RWPE2 (cell line): ENCODE measurements at regions not wholly inside any gene's neighbourhood (a gene's known extent, or its start where the extent isn't known, plus 50 kb on each side); places are given as distances from the start of the nearest gene placed in this dataset.

Experiments used
- ATAC-seq: fragments of 200-7000 bp; cut with Tn5 transposase; 3 replicates; pipeline ENCODE4 v1.9.1; 2021; ENCODE audit warnings: low read depth
- DNase-seq: peaks from one replicate; pipeline ENCODE4 v3.0.0-alpha.2; 2020; ENCODE audit warnings: low spot score
- H3K27ac ChIP-seq: fragments of 450-650 bp; 2 replicates; pipeline ENCODE4 v1.5.1; 2017; ENCODE audit warnings: mild to moderate bottlenecking; ENCODE audit not compliant: poor library complexity, severe bottlenecking
- H3K27me3 ChIP-seq: fragments of 250-450 bp; sonication (Bioruptor Pico); 2 replicates; pipeline ENCODE4 v1.5.1; 2021; ENCODE audit warnings: mild to moderate bottlenecking, moderate library complexity; ENCODE audit not compliant: insufficient read depth, poor library complexity, severe bottlenecking
- H3K36me3 ChIP-seq: fragments of 250-450 bp; sonication (Bioruptor Pico); 2 replicates; pipeline ENCODE4 v1.5.1; 2020; ENCODE audit warnings: low read depth, mild to moderate bottlenecking, moderate library complexity
- H3K4me1 ChIP-seq: fragments of 250-450 bp; sonication (Bioruptor Pico); 2 replicates; pipeline ENCODE4 v1.5.1; 2021; ENCODE audit warnings: mild to moderate bottlenecking, moderate library complexity; ENCODE audit not compliant: insufficient read depth, poor library complexity, severe bottlenecking
- H3K4me3 ChIP-seq: fragments of 250-450 bp; sonication (Bioruptor Pico); 2 replicates; pipeline ENCODE4 v1.5.1; 2021; ENCODE audit warnings: mild to moderate bottlenecking, moderate library complexity; ENCODE audit not compliant: severe bottlenecking
- H3K9me3 ChIP-seq: fragments of 250-450 bp; sonication (Bioruptor Pico); 2 replicates; pipeline ENCODE4 v1.5.1; 2021; ENCODE audit warnings: mild to moderate bottlenecking, moderate library complexity; ENCODE audit not compliant: severe bottlenecking
- TF ChIP-seq, protein P1 (sequence below): fragments of 450-650 bp; IDR thresholded peaks from one replicate; pipeline ENCODE4 v1.5.1; 2017; ENCODE audit warnings: mild to moderate bottlenecking, moderate library complexity; ENCODE audit not compliant: poor library complexity, severe bottlenecking

- DNase-seq = no peak
- Histone ChIP-seq H3K4me1 (peaks cover 32% of the 10 kb centered on the region), H3K27me3 (no peaks in the 10 kb centered on the region), H3K4me3 (no peak overlapping the region), H3K9me3 (no peaks in the 10 kb centered on the region), H3K27ac (peak overlapping the region; percentile 80), H3K36me3 (no peaks in the 10 kb centered on the region)
- TF ChIP-seq, protein P1, sequence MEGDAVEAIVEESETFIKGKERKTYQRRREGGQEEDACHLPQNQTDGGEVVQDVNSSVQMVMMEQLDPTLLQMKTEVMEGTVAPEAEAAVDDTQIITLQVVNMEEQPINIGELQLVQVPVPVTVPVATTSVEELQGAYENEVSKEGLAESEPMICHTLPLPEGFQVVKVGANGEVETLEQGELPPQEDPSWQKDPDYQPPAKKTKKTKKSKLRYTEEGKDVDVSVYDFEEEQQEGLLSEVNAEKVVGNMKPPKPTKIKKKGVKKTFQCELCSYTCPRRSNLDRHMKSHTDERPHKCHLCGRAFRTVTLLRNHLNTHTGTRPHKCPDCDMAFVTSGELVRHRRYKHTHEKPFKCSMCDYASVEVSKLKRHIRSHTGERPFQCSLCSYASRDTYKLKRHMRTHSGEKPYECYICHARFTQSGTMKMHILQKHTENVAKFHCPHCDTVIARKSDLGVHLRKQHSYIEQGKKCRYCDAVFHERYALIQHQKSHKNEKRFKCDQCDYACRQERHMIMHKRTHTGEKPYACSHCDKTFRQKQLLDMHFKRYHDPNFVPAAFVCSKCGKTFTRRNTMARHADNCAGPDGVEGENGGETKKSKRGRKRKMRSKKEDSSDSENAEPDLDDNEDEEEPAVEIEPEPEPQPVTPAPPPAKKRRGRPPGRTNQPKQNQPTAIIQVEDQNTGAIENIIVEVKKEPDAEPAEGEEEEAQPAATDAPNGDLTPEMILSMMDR = no peak
- ATAC-seq = no peak
These were observed 54.8 kb upstream of the LMCD1 start for GRCh38 chr3:8446845-8447244.

GRCh38 chr3:8450618-8451017 lies 51.0 kb upstream of the LMCD1 start:
- no peak overlapping the region for H3K27ac ChIP-seq
- DNase-seq (no peak), ATAC-seq (no peak)
- no peaks in the 10 kb centered on the region for H3K9me3 ChIP-seq
- no peaks in the 10 kb centered on the region for H3K27me3 ChIP-seq
- H3K4me3 ChIP-seq = no peak overlapping the region
- H3K36me3 ChIP-seq = no peaks in the 10 kb centered on the region
- TF ChIP-seq, protein P1 = no peak
- H3K4me1 ChIP-seq = peaks cover 14% of the 10 kb centered on the region

GRCh38 chr3:8451696-8452095 lies 49.9 kb upstream of the LMCD1 start:
- TF ChIP-seq, protein P1 = no peak
- Histone ChIP-seq H3K27me3 (no peaks in the 10 kb centered on the region), H3K27ac (no peak overlapping the region), H3K36me3 (no peaks in the 10 kb centered on the region), H3K9me3 (no peaks in the 10 kb centered on the region), H3K4me1 (peaks cover 3% of the 10 kb centered on the region), H3K4me3 (no peak overlapping the region)
- DNase-seq (no peak), ATAC-seq (no peak)
